HCT116 (cell line): ENCODE measurements at regions not wholly inside any gene's neighbourhood (a gene's known extent, or its start where the extent isn't known, plus 50 kb on each side); places are given as distances from the start of the nearest gene placed in this dataset.

ENCODE experiments used
- CBX3 ChIP-seq: IDR thresholded peaks from 2 replicates; pipeline ENCODE4 v1.6.1; 2012; ENCODE audit warnings: low read depth
- CEBPB ChIP-seq: IDR thresholded peaks from 2 replicates; pipeline ENCODE4 v1.6.1; 2012; ENCODE audit warnings: low read depth
- EGR1 ChIP-seq: IDR thresholded peaks from 2 replicates; pipeline ENCODE4 v1.6.1; 2012; ENCODE audit warnings: low read depth
- EZH2 ChIP-seq: fragments of 200-600 bp; sonication (generic); IDR thresholded peaks from 2 replicates; pipeline ENCODE4 v1.6.1; 2017; ENCODE audit warnings: antibody characterized with exemption, mixed run types
- JUND ChIP-seq: IDR thresholded peaks from 2 replicates; pipeline ENCODE4 v1.6.1; 2012
- POLR2A ChIP-seq: IDR thresholded peaks from 2 replicates; pipeline ENCODE4 v1.7.0; 2011; ENCODE audit warnings: borderline replicate concordance; ENCODE audit not compliant: insufficient read depth, insufficient read length; ENCODE audit errors: extremely low read depth
- POLR2AphosphoS5 ChIP-seq: IDR thresholded peaks from 2 replicates; pipeline ENCODE4 v1.6.1; 2011; ENCODE audit warnings: mild to moderate bottlenecking, low read depth, low read length, moderate library complexity
- RAD21 ChIP-seq: IDR thresholded peaks from 2 replicates; pipeline ENCODE4 v1.6.1; 2012; ENCODE audit warnings: low read depth, mild to moderate bottlenecking
- SIN3A ChIP-seq: IDR thresholded peaks from 2 replicates; pipeline ENCODE4 v1.6.1; 2012; ENCODE audit warnings: low read depth
- SP1 ChIP-seq: IDR thresholded peaks from 2 replicates; pipeline ENCODE4 v1.6.1; 2012; ENCODE audit warnings: low read depth
- ZNF274 ChIP-seq: fragments of 200-500 bp; sonication (Bioruptor generic); IDR thresholded peaks from 2 replicates; pipeline ENCODE4 v1.6.1; 2014; ENCODE audit warnings: mild to moderate bottlenecking, low read depth, low read length, inconsistent platforms
- TF ChIP-seq, protein P1 (sequence below), 3 experiments: fragments of 200-600 bp in 1 of 3; sonication (generic) in 1 of 3; IDR thresholded peaks in 2 of 3; conservative IDR thresholded peaks in 1 of 3; 2 replicates each; pipeline ENCODE4 v1.5.1; 2012 to 2017; ENCODE audit warnings: low read depth in 2 of 3, low read length in 2 of 3, antibody characterized with exemption in 1 of 3, borderline replicate concordance in 1 of 3, control low read depth in 1 of 3, mild to moderate bottlenecking in 1 of 3, mixed read lengths in 1 of 3, mixed run types in 1 of 3, moderate library complexity in 1 of 3; ENCODE audit not compliant: insufficient read depth in 1 of 3
- TF ChIP-seq, protein P2 (sequence below): IDR thresholded peaks from 2 replicates; pipeline ENCODE4 v1.6.1; 2012; ENCODE audit warnings: low read depth
- TF ChIP-seq, protein P3 (sequence below): IDR thresholded peaks from 2 replicates; pipeline ENCODE4 v1.6.1; 2012

- TF ChIP-seq, protein P1, sequence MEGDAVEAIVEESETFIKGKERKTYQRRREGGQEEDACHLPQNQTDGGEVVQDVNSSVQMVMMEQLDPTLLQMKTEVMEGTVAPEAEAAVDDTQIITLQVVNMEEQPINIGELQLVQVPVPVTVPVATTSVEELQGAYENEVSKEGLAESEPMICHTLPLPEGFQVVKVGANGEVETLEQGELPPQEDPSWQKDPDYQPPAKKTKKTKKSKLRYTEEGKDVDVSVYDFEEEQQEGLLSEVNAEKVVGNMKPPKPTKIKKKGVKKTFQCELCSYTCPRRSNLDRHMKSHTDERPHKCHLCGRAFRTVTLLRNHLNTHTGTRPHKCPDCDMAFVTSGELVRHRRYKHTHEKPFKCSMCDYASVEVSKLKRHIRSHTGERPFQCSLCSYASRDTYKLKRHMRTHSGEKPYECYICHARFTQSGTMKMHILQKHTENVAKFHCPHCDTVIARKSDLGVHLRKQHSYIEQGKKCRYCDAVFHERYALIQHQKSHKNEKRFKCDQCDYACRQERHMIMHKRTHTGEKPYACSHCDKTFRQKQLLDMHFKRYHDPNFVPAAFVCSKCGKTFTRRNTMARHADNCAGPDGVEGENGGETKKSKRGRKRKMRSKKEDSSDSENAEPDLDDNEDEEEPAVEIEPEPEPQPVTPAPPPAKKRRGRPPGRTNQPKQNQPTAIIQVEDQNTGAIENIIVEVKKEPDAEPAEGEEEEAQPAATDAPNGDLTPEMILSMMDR (IDR thresholded peaks at IDR 0.05 in 2 of 3, conservative IDR thresholded peaks at IDR 0.05 in 1 of 3; ENCODE audit: borderline replicate concordance in 1 of 3, insufficient read depth in 1 of 3, low read depth in 2 of 3, low read length in 2 of 3): no peak
- TF ChIP-seq POLR2A: no peak
- no peak for TF ChIP-seq EZH2
- no peak for TF ChIP-seq RAD21
- TF ChIP-seq, protein P2, sequence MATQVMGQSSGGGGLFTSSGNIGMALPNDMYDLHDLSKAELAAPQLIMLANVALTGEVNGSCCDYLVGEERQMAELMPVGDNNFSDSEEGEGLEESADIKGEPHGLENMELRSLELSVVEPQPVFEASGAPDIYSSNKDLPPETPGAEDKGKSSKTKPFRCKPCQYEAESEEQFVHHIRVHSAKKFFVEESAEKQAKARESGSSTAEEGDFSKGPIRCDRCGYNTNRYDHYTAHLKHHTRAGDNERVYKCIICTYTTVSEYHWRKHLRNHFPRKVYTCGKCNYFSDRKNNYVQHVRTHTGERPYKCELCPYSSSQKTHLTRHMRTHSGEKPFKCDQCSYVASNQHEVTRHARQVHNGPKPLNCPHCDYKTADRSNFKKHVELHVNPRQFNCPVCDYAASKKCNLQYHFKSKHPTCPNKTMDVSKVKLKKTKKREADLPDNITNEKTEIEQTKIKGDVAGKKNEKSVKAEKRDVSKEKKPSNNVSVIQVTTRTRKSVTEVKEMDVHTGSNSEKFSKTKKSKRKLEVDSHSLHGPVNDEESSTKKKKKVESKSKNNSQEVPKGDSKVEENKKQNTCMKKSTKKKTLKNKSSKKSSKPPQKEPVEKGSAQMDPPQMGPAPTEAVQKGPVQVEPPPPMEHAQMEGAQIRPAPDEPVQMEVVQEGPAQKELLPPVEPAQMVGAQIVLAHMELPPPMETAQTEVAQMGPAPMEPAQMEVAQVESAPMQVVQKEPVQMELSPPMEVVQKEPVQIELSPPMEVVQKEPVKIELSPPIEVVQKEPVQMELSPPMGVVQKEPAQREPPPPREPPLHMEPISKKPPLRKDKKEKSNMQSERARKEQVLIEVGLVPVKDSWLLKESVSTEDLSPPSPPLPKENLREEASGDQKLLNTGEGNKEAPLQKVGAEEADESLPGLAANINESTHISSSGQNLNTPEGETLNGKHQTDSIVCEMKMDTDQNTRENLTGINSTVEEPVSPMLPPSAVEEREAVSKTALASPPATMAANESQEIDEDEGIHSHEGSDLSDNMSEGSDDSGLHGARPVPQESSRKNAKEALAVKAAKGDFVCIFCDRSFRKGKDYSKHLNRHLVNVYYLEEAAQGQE: no peak
- TF ChIP-seq EGR1: no peak
- TF ChIP-seq, protein P3, sequence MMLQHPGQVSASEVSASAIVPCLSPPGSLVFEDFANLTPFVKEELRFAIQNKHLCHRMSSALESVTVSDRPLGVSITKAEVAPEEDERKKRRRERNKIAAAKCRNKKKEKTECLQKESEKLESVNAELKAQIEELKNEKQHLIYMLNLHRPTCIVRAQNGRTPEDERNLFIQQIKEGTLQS: no peak
- no peak for TF ChIP-seq ZNF274
- TF ChIP-seq POLR2AphosphoS5: no peak
- no peak for TF ChIP-seq CEBPB
- TF ChIP-seq SIN3A: no peak
- no peak for TF ChIP-seq CBX3
- no peak for TF ChIP-seq JUND
- no peak for TF ChIP-seq SP1
These were observed 1230.6 kb upstream of the CHAC2 start for GRCh38 chr2:52536929-52537460.
